ENCODE measurements at regions not wholly inside any gene's neighbourhood (a gene's known extent, or its start where the extent isn't known, plus 50 kb on each side); places are given as distances from the start of the nearest gene placed in this dataset.

DNA sequence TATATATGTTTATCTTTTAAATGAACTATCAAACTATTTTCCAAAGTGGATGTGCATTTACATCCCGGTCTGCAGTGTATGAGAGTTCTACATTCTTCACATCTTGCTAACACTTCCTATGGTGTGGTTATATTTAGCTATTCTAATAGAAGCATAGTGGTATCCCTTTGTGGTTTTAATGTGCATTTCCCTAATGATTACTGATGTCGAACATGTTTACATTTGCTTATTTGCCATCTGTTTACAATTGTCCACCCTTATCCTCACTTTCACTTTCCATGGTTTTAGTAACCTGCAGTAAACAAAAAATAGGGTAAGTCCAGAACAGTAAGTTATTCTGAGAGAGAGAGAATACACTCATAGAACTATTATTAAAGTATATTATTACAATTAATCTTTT, 360.5 kb upstream of the NAALADL2 start:
- no peaks in the 10 kb centered on the region for H3F3A ChIP-seq (ENCODE audit: low read depth)
- no peak overlapping the region for H3K9ac ChIP-seq (ENCODE audit: low read depth, low read length, poor library complexity, severe bottlenecking)
- H4K20me1 ChIP-seq (ENCODE audit: insufficient read depth, low read length, poor library complexity, severe bottlenecking): no peaks in the 10 kb centered on the region
- H3K27me3 ChIP-seq (ENCODE audit: insufficient read depth, low read length, poor library complexity, severe bottlenecking): no peaks in the 10 kb centered on the region
- H3K36me3 ChIP-seq (ENCODE audit: insufficient read depth, low read length): no peaks in the 10 kb centered on the region
- H3K4me2 ChIP-seq (ENCODE audit: low read depth, low read length, poor library complexity, severe bottlenecking): no peak overlapping the region
- H3K4me3 ChIP-seq (ENCODE audit: low read length, poor library complexity, severe bottlenecking): no peak overlapping the region
- H3K4me1 ChIP-seq (ENCODE audit: insufficient read depth, low read length, poor library complexity, severe bottlenecking): no peaks in the 10 kb centered on the region
- H3K9me2 ChIP-seq (replicated peaks; ENCODE audit: low read depth, low read length): no peaks in the 10 kb centered on the region
- H3K79me2 ChIP-seq (ENCODE audit: insufficient read depth, low read length): no peaks in the 10 kb centered on the region
- H2AFZ ChIP-seq (ENCODE audit: low read length): no peak overlapping the region
- no peaks in the 10 kb centered on the region for H3K9me3 ChIP-seq (ENCODE audit: insufficient read depth, low read depth, low read length)
- TF ChIP-seq EZH2phosphoT487 (IDR thresholded peaks at IDR 0.05; ENCODE audit: borderline replicate concordance): no peak
- TF ChIP-seq, protein P1, sequence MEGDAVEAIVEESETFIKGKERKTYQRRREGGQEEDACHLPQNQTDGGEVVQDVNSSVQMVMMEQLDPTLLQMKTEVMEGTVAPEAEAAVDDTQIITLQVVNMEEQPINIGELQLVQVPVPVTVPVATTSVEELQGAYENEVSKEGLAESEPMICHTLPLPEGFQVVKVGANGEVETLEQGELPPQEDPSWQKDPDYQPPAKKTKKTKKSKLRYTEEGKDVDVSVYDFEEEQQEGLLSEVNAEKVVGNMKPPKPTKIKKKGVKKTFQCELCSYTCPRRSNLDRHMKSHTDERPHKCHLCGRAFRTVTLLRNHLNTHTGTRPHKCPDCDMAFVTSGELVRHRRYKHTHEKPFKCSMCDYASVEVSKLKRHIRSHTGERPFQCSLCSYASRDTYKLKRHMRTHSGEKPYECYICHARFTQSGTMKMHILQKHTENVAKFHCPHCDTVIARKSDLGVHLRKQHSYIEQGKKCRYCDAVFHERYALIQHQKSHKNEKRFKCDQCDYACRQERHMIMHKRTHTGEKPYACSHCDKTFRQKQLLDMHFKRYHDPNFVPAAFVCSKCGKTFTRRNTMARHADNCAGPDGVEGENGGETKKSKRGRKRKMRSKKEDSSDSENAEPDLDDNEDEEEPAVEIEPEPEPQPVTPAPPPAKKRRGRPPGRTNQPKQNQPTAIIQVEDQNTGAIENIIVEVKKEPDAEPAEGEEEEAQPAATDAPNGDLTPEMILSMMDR (conservative IDR thresholded peaks at IDR 0.05; ENCODE audit: low read length): no peak

DNA sequence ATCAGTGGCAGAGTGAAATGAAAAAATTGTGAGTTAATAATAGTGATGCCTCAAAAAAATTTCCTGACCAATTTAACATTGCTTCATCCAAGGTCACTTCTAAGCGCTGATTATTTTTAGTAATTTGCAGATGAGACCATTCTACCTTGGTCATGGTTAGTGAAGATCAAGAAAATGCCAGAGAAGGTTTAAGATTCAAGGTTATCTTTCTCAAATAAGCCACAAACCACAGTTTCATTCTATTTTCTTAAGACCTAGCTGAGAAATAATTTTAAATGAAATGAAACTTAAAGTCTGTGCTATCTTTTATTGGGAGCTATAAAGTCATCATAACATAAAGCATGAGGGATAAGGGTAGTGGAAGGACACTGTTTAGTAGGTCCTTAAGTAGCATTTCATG, 353.9 kb upstream of the NAALADL2 start:
- TF ChIP-seq EZH2phosphoT487 (IDR thresholded peaks at IDR 0.05; ENCODE audit: borderline replicate concordance): no peak
- TF ChIP-seq, protein P1 (conservative IDR thresholded peaks at IDR 0.05; ENCODE audit: low read length): no peak
- H4K20me1 ChIP-seq (ENCODE audit: insufficient read depth, low read length, poor library complexity, severe bottlenecking): no peaks in the 10 kb centered on the region
- no peaks in the 10 kb centered on the region for H3K9me3 ChIP-seq (ENCODE audit: insufficient read depth, low read depth, low read length)
- no peaks in the 10 kb centered on the region for H3K4me1 ChIP-seq (ENCODE audit: insufficient read depth, low read length, poor library complexity, severe bottlenecking)
- H3K4me2 ChIP-seq (ENCODE audit: low read depth, low read length, poor library complexity, severe bottlenecking): no peak overlapping the region
- no peak overlapping the region for H3K4me3 ChIP-seq (ENCODE audit: low read length, poor library complexity, severe bottlenecking)
- no peaks in the 10 kb centered on the region for H3K36me3 ChIP-seq (ENCODE audit: insufficient read depth, low read length)
- no peak overlapping the region for H2AFZ ChIP-seq (ENCODE audit: low read length)
- H3K9ac ChIP-seq (ENCODE audit: low read depth, low read length, poor library complexity, severe bottlenecking): no peak overlapping the region
- H3K79me2 ChIP-seq (ENCODE audit: insufficient read depth, low read length): no peaks in the 10 kb centered on the region
- H3K9me2 ChIP-seq (replicated peaks; ENCODE audit: low read depth, low read length): no peaks in the 10 kb centered on the region
- no peaks in the 10 kb centered on the region for H3F3A ChIP-seq (ENCODE audit: low read depth)
- no peaks in the 10 kb centered on the region for H3K27me3 ChIP-seq (ENCODE audit: insufficient read depth, low read length, poor library complexity, severe bottlenecking)

DNA sequence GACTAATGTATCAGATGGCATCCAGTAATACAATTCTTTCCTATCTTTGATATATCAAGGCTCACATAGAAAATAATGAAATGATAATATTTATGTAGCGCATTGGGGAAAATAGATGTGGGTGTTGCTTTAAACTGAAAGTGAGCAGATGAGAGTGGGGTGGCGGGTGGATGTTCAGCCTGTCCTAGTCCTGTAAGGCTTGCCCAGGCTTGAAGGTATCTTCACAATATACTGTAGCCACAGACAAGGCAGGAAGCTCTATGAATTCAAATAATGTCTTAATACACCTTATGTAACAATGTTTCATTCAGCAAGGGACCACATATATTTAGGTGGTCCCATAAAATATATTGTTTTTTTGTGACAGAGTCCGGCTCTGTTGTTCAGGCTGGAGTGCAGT, 334.9 kb upstream of the NAALADL2 start:
- H2AFZ ChIP-seq (ENCODE audit: low read length): no peak overlapping the region
- H3K4me3 ChIP-seq (ENCODE audit: low read length, poor library complexity, severe bottlenecking): no peak overlapping the region

More for the DNA sequence above, 334.9 kb upstream of the NAALADL2 start:
- Histone ChIP-seq H3K36me3 (ENCODE audit: insufficient read depth, low read length) (no peaks in the 10 kb centered on the region), H3F3A (ENCODE audit: low read depth) (no peaks in the 10 kb centered on the region), H3K9ac (ENCODE audit: low read depth, low read length, poor library complexity, severe bottlenecking) (no peak overlapping the region), H3K79me2 (ENCODE audit: insufficient read depth, low read length) (no peaks in the 10 kb centered on the region), H3K4me2 (ENCODE audit: low read depth, low read length, poor library complexity, severe bottlenecking) (no peak overlapping the region), H3K9me2 (replicated peaks; ENCODE audit: low read depth, low read length) (no peaks in the 10 kb centered on the region), H3K4me1 (ENCODE audit: insufficient read depth, low read length, poor library complexity, severe bottlenecking) (no peaks in the 10 kb centered on the region), H4K20me1 (ENCODE audit: insufficient read depth, low read length, poor library complexity, severe bottlenecking) (no peaks in the 10 kb centered on the region), H3K9me3 (ENCODE audit: insufficient read depth, low read depth, low read length) (0 out of 2 replicates have a peak, but pooled peaks cover 2% of the 10 kb centered on the region), H3K27me3 (ENCODE audit: insufficient read depth, low read length, poor library complexity, severe bottlenecking) (no peaks in the 10 kb centered on the region)
- TF ChIP-seq, protein P1 (conservative IDR thresholded peaks at IDR 0.05; ENCODE audit: low read length): no peak
- no peak for TF ChIP-seq EZH2phosphoT487 (IDR thresholded peaks at IDR 0.05; ENCODE audit: borderline replicate concordance)

Data from Loucy (cell line).